ENCODE measurements at regions not wholly inside any gene's neighbourhood (a gene's known extent, or its start where the extent isn't known, plus 50 kb on each side); places are given as distances from the start of the nearest gene placed in this dataset.

DNA sequence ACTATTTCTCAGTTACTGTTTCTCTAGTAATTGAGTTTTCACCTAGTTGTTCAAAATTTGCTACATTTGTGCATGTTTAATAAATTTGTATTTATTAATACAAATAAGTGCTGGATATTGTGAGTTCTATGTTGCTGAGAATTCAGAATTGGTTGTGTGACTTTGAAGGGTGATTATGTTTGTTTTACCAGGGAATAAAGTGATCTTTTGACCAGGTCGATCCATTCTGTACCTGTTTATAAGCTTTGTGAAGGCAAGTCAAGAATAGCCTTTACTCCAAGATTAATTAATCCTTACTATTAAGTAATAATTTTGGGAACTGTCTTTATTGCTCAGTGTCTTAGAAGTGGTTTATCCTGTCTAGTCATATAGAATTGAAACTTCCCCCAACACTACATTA lies 230.0 kb upstream of the GYPC start:
- ChIA-PET POLR2A (ENCODE audit: unreplicated experiment) (no interaction called here), CTCF (no interaction called here)
- H2BK15ac ChIP-seq (ENCODE audit: low read depth, low read length) = no peak overlapping the region
- H3K4me2 ChIP-seq (ENCODE audit: low read depth, low read length) = no peak overlapping the region
- H3K36me3 ChIP-seq (ENCODE audit: control insufficient read depth, insufficient read depth, low read length) = no peaks in the 10 kb centered on the region
- no peak overlapping the region for H3K18ac ChIP-seq (ENCODE audit: low read depth, low read length)
- DNase-seq (no peak), ATAC-seq (ENCODE audit: low read depth) (no peak)
- WGBS, 2 experiments (ENCODE audit: extremely low coverage in 2 of 2, insufficient read length in 1 of 2) = no CpG with 5 or more reads among the region's 1 CpG
- intact Hi-C loops (cut with micrococcal nuclease) = no loop called here
- peaks cover 5% of the 10 kb centered on the region for H3K9me3 ChIP-seq (ENCODE audit: control insufficient read depth, insufficient read depth, low read length)
- H3K9ac ChIP-seq (ENCODE audit: low read depth, low read length) = no peak overlapping the region
- no peak overlapping the region for H2BK120ac ChIP-seq (ENCODE audit: low read depth, low read length)
- no peak overlapping the region for H4K5ac ChIP-seq (ENCODE audit: low read depth, low read length)
- no TSS peak for BruUV-seq (replicated peaks)
- no peaks in the 10 kb centered on the region for H3K79me1 ChIP-seq (ENCODE audit: low read depth in 1 of 2, low read length in 2 of 2)
- H4K20me1 ChIP-seq (ENCODE audit: insufficient read depth, low read length) = no peaks in the 10 kb centered on the region
- no peak overlapping the region for H3K14ac ChIP-seq (replicated peaks; ENCODE audit: low read depth, low read length)
- dilution Hi-C loops (cut with HindIII; ENCODE audit: low sequenced_read_pairs, unreplicated experiment) = no loop called here
- no peak overlapping the region for H3K4ac ChIP-seq (ENCODE audit: low read depth, low read length)
- H2AK9ac ChIP-seq (replicated peaks; ENCODE audit: low read depth, low read length, poor library complexity) = no peak overlapping the region
- H2BK20ac ChIP-seq (ENCODE audit: low read depth, low read length) = no peak overlapping the region
- no peak overlapping the region for H2BK5ac ChIP-seq (ENCODE audit: low read depth, low read length, poor library complexity, severe bottlenecking)
- H2AK5ac ChIP-seq (ENCODE audit: low read depth, low read length) = no peak overlapping the region
- H3K27ac ChIP-seq (ENCODE audit: insufficient read depth, low read length) = no peak overlapping the region
- no peaks in the 10 kb centered on the region for H3K27me3 ChIP-seq (ENCODE audit: control insufficient read depth, insufficient read depth, low read length)
- no peaks in the 10 kb centered on the region for H3K9me1 ChIP-seq (ENCODE audit: insufficient read depth, low read length)
- H3K23ac ChIP-seq (ENCODE audit: low read depth, low read length) = no peak overlapping the region
- no peak for TF ChIP-seq RCOR1 (IDR thresholded peaks at IDR 0.05; ENCODE audit: insufficient replicate concordance, low read length)
- TF ChIP-seq, protein P1, sequence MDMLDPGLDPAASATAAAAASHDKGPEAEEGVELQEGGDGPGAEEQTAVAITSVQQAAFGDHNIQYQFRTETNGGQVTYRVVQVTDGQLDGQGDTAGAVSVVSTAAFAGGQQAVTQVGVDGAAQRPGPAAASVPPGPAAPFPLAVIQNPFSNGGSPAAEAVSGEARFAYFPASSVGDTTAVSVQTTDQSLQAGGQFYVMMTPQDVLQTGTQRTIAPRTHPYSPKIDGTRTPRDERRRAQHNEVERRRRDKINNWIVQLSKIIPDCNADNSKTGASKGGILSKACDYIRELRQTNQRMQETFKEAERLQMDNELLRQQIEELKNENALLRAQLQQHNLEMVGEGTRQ (IDR thresholded peaks at IDR 0.05; ENCODE audit: low read depth, low read length) = no peak
- TF ChIP-seq, protein P2, sequence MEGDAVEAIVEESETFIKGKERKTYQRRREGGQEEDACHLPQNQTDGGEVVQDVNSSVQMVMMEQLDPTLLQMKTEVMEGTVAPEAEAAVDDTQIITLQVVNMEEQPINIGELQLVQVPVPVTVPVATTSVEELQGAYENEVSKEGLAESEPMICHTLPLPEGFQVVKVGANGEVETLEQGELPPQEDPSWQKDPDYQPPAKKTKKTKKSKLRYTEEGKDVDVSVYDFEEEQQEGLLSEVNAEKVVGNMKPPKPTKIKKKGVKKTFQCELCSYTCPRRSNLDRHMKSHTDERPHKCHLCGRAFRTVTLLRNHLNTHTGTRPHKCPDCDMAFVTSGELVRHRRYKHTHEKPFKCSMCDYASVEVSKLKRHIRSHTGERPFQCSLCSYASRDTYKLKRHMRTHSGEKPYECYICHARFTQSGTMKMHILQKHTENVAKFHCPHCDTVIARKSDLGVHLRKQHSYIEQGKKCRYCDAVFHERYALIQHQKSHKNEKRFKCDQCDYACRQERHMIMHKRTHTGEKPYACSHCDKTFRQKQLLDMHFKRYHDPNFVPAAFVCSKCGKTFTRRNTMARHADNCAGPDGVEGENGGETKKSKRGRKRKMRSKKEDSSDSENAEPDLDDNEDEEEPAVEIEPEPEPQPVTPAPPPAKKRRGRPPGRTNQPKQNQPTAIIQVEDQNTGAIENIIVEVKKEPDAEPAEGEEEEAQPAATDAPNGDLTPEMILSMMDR (conservative IDR thresholded peaks at IDR 0.05; ENCODE audit: low read depth, low read length) = no peak
- no peak for TF ChIP-seq CEBPB (IDR thresholded peaks at IDR 0.05; ENCODE audit: low read depth, low read length)
- no peak for TF ChIP-seq RFX5 (IDR thresholded peaks at IDR 0.05; ENCODE audit: low read depth, low read length)
- no peak for TF ChIP-seq BHLHE40 (IDR thresholded peaks at IDR 0.05; ENCODE audit: low read depth, low read length)
- TF ChIP-seq RAD21 (IDR thresholded peaks at IDR 0.05; ENCODE audit: low read length) = no peak
- no peak for TF ChIP-seq FOS (IDR thresholded peaks at IDR 0.05; ENCODE audit: low read depth, low read length)
- no peak for TF ChIP-seq POLR2A (IDR thresholded peaks at IDR 0.05; ENCODE audit: low read depth, low read length)
- TF ChIP-seq CHD1 (IDR thresholded peaks at IDR 0.05; ENCODE audit: low read depth, low read length) = no peak
- TF ChIP-seq MXI1 (IDR thresholded peaks at IDR 0.05; ENCODE audit: borderline replicate concordance, low read depth, low read length) = no peak
- H3K4me1 ChIP-seq (ENCODE audit: control insufficient read depth, insufficient read depth, low read length) = no peaks in the 10 kb centered on the region
- no peak overlapping the region for H3K4me3 ChIP-seq (ENCODE audit: insufficient read depth, low read depth, low read length)
- no peak overlapping the region for H4K8ac ChIP-seq (ENCODE audit: low read depth in 2 of 2, low read length in 2 of 2)
- no peak overlapping the region for H4K91ac ChIP-seq (ENCODE audit: insufficient read depth, low read depth, low read length)
- H2AFZ ChIP-seq (replicated peaks; ENCODE audit: low read length, poor library complexity) = no peak overlapping the region
- in situ Hi-C loops (cut with MboI; ENCODE audit: low sequenced_read_pairs) = no loop called here
- no peak overlapping the region for H3K56ac ChIP-seq (ENCODE audit: extremely low read depth, insufficient read depth, low read length)

Data from IMR-90 (cell line).